MM.1S (cell line): ENCODE measurements at regions not wholly inside any gene's neighbourhood (a gene's known extent, or its start where the extent isn't known, plus 50 kb on each side); places are given as distances from the start of the nearest gene placed in this dataset.

Source experiments
- DNase-seq: peaks from one replicate; pipeline ENCODE4 v3.0.0-alpha.2; 2015
- H2AFZ ChIP-seq: fragments of 300-600 bp; sonication (generic); 2 replicates; pipeline ENCODE4 v1.6.0; 2016; ENCODE audit warnings: antibody characterized with exemption, low read length
- H3F3A ChIP-seq: fragments of 300-600 bp; sonication (generic); 2 replicates; pipeline ENCODE4 v1.6.1; 2016; ENCODE audit warnings: mild to moderate bottlenecking, antibody characterized with exemption, low read length, moderate library complexity, mixed read lengths; ENCODE audit not compliant: insufficient read depth
- H3K27ac ChIP-seq: fragments of 300-600 bp; sonication (generic); 2 replicates; pipeline ENCODE4 v1.5.1; 2016; ENCODE audit warnings: mild to moderate bottlenecking, low read length
- H3K27me3 ChIP-seq: fragments of 300-600 bp; sonication (generic); replicated peaks from 2 replicates; pipeline ENCODE4 v1.6.0; 2016; ENCODE audit warnings: low read length; ENCODE audit not compliant: insufficient read depth
- H3K36me3 ChIP-seq: fragments of 300-600 bp; sonication (generic); replicated peaks from 2 replicates; pipeline ENCODE4 v1.6.1; 2016; ENCODE audit warnings: mild to moderate bottlenecking, low read length, mixed read lengths; ENCODE audit not compliant: insufficient read depth
- H3K4me1 ChIP-seq: fragments of 300-600 bp; sonication (generic); 2 replicates; pipeline ENCODE4 v1.6.1; 2016; ENCODE audit warnings: low read length, mixed read lengths
- H3K4me2 ChIP-seq: fragments of 300-600 bp; sonication (generic); 2 replicates; pipeline ENCODE4 v1.6.0; 2016; ENCODE audit warnings: low read depth, low read length
- H3K4me3 ChIP-seq: fragments of 300-600 bp; sonication (generic); 2 replicates; pipeline ENCODE4 v1.5.1; 2016; ENCODE audit warnings: low read length, mixed read lengths
- H3K79me2 ChIP-seq: fragments of 300-600 bp; sonication (generic); 2 replicates; pipeline ENCODE4 v1.6.1; 2016; ENCODE audit warnings: mixed run types, low read length, mixed read lengths
- H3K9ac ChIP-seq: fragments of 300-600 bp; sonication (generic); 2 replicates; pipeline ENCODE4 v1.6.1; 2016; ENCODE audit warnings: low read length, mixed read lengths
- H3K9me2 ChIP-seq: fragments of 300-600 bp; sonication (generic); replicated peaks from 2 replicates; pipeline ENCODE4 v1.6.1; 2016; ENCODE audit warnings: mild to moderate bottlenecking, low read length, mixed read lengths; ENCODE audit not compliant: insufficient read depth
- H3K9me3 ChIP-seq: fragments of 300-600 bp; sonication (generic); replicated peaks from 2 replicates; pipeline ENCODE4 v1.6.1; 2016; ENCODE audit warnings: mild to moderate bottlenecking, low read length, mixed read lengths; ENCODE audit not compliant: insufficient read depth
- H4K20me1 ChIP-seq: fragments of 300-600 bp; sonication (generic); 2 replicates; pipeline ENCODE4 v1.6.1; 2016; ENCODE audit warnings: mild to moderate bottlenecking, low read length, moderate library complexity, mixed read lengths; ENCODE audit not compliant: insufficient read depth
- CTCF ChIP-seq: fragments of 300-600 bp; sonication (generic); IDR thresholded peaks from 2 replicates; pipeline ENCODE4 v1.5.1; 2016; ENCODE audit warnings: antibody characterized with exemption, low read length, mixed read lengths
- EZH2 ChIP-seq: fragments of 300-600 bp; sonication (generic); optimal IDR thresholded peaks from 2 replicates; pipeline ENCODE3; 2017; ENCODE audit warnings: low read depth, mild to moderate bottlenecking, antibody characterized with exemption, low read length, mixed read lengths
- EZH2phosphoT487 ChIP-seq: fragments of 300-600 bp; sonication (generic); IDR thresholded peaks from 2 replicates; pipeline ENCODE4 v1.6.1; 2018; ENCODE audit warnings: antibody characterized with exemption, low read length

GRCh38 chr2:33678436-33678835, 79.3 kb upstream of the FAM98A start:
- Histone ChIP-seq H3K4me1 (no peaks in the 10 kb centered on the region), H3K4me3 (no peak overlapping the region), H3K9me2 (no peaks in the 10 kb centered on the region), H3K27me3 (no peaks in the 10 kb centered on the region), H3K9me3 (no peaks in the 10 kb centered on the region), H3K4me2 (no peak overlapping the region), H3F3A (no peaks in the 10 kb centered on the region), H3K27ac (no peak overlapping the region), H3K9ac (no peak overlapping the region), H3K79me2 (no peaks in the 10 kb centered on the region), H3K36me3 (no peaks in the 10 kb centered on the region), H4K20me1 (no peaks in the 10 kb centered on the region), H2AFZ (no peak overlapping the region)
- no peak for TF ChIP-seq EZH2
- TF ChIP-seq CTCF = no peak
- TF ChIP-seq EZH2phosphoT487 = no peak
- DNase-seq = no peak

DNA sequence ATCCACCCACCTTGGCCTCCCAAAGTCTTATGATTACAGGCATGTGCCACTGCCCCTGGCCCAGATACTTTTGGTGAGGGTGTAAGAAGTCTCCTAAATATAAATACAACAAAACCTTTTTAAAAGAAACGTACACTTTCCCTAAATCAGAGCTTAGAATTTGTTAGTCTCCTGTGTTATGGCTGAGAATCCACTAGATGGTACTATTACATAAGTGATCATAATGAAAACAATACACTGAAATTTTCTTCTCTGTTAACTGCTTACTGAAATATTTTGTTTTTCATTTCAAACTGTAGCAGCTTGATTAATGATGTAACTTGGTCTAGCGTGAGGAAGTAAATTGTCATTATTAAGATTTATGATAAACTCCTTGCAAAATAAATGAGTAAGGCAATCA, 74.8 kb upstream of the FAM98A start:
- no peak overlapping the region for H3K9ac ChIP-seq
- H3K27ac ChIP-seq = no peak overlapping the region
- no peaks in the 10 kb centered on the region for H3K9me2 ChIP-seq
- no peaks in the 10 kb centered on the region for H3K36me3 ChIP-seq
- DNase-seq = peak; percentile 21
- no peaks in the 10 kb centered on the region for H3F3A ChIP-seq
- H4K20me1 ChIP-seq = no peaks in the 10 kb centered on the region
- H3K4me2 ChIP-seq = no peak overlapping the region
- no peaks in the 10 kb centered on the region for H3K79me2 ChIP-seq
- H3K4me1 ChIP-seq = no peaks in the 10 kb centered on the region
- no peaks in the 10 kb centered on the region for H3K9me3 ChIP-seq
- no peak overlapping the region for H2AFZ ChIP-seq
- H3K4me3 ChIP-seq = no peak overlapping the region
- TF ChIP-seq EZH2phosphoT487 (no peak), CTCF (peak; percentile 49)
- no peaks in the 10 kb centered on the region for H3K27me3 ChIP-seq

DNA sequence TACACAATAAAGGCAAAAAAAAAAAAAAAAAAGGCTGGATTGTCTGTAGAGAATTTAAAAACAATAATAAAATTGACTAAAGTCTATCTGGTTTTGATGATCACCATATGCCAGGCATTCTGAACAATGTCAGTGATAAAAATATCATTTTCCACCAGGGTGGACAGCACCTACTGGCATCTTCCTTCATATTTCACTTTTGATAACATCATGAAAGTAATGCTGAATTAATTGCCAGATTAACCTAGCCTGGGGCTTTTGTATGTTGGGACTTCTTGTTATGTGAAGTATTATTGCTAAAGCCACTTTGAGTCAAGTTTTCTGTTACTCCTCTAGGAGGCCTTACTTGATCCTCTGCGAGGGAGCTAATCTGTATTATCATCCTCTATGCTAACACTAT, 73.8 kb upstream of the FAM98A start:
- no peaks in the 10 kb centered on the region for H3K36me3 ChIP-seq
- H3K79me2 ChIP-seq = no peaks in the 10 kb centered on the region
- no peak overlapping the region for H3K27ac ChIP-seq
- no peaks in the 10 kb centered on the region for H3K9me3 ChIP-seq
- H2AFZ ChIP-seq = no peak overlapping the region
- H3K4me1 ChIP-seq = no peaks in the 10 kb centered on the region
- TF ChIP-seq CTCF = no peak
- no peak for TF ChIP-seq EZH2phosphoT487
- no peak for TF ChIP-seq EZH2
- no peaks in the 10 kb centered on the region for H3F3A ChIP-seq
- no peak overlapping the region for H3K4me3 ChIP-seq
- no peak overlapping the region for H3K4me2 ChIP-seq
- H3K27me3 ChIP-seq = no peaks in the 10 kb centered on the region
- no peak overlapping the region for H3K9ac ChIP-seq
- H4K20me1 ChIP-seq = no peaks in the 10 kb centered on the region
- DNase-seq = no peak
- H3K9me2 ChIP-seq = no peaks in the 10 kb centered on the region

- no peaks in the 10 kb centered on the region for H3K9me2 ChIP-seq
- no peaks in the 10 kb centered on the region for H3K27me3 ChIP-seq
- H3K4me2 ChIP-seq = no peak overlapping the region
- H3K4me3 ChIP-seq = no peak overlapping the region
- no peak for TF ChIP-seq CTCF
- TF ChIP-seq EZH2phosphoT487 = no peak
- TF ChIP-seq EZH2 = no peak
- H3K27ac ChIP-seq = no peak overlapping the region
- no peaks in the 10 kb centered on the region for H3K9me3 ChIP-seq
- H3K36me3 ChIP-seq = no peaks in the 10 kb centered on the region
- no peaks in the 10 kb centered on the region for H3F3A ChIP-seq
- H3K9ac ChIP-seq = no peak overlapping the region
- no peak for DNase-seq
- H3K79me2 ChIP-seq = no peaks in the 10 kb centered on the region
- H3K4me1 ChIP-seq = no peaks in the 10 kb centered on the region
- no peaks in the 10 kb centered on the region for H4K20me1 ChIP-seq
- H2AFZ ChIP-seq = no peak overlapping the region
These were observed 73.3 kb upstream of the FAM98A start for GRCh38 chr2:33672389-33672788.
